ENCODE measurements at regions not wholly inside any gene's neighbourhood (a gene's known extent, or its start where the extent isn't known, plus 50 kb on each side); places are given as distances from the start of the nearest gene placed in this dataset.

DNA sequence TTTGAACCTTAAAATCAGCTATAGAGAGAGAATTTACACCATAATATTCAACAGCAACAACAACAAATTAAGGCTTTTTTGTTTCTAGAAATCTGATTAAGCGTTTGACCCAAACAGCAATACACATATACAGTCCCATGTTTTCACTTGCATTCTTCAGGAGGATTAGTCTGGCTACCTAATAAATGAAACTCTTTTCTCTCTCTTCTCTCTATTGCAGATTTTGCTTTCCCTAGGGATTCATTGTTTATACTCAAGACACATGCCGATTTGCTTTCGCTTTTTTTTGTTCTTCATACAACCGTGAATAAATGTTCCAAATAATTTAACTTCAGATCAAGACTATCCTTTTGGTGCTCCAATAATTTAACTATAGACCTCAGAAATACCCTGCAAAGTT, 162.4 kb upstream of the PTBP2 start:
- TF ChIP-seq POLR2AphosphoS5 (IDR thresholded peaks at IDR 0.05; ENCODE audit: insufficient read depth, low read depth, low read length) (no peak), EZH2 (IDR thresholded peaks at IDR 0.05; ENCODE audit: borderline replicate concordance, low read depth, low read length, severe bottlenecking) (no peak), POLR2A (IDR thresholded peaks at IDR 0.05; ENCODE audit: low read depth, low read length) (no peak), JUN (IDR thresholded peaks at IDR 0.05; ENCODE audit: borderline replicate concordance, insufficient read depth, insufficient read length, low read depth) (no peak), MYC (IDR thresholded peaks at IDR 0.05; ENCODE audit: low read depth, low read length) (no peak), GATA2 (IDR thresholded peaks at IDR 0.05; ENCODE audit: insufficient read depth, insufficient read length, low read depth, low read length) (no peak), FOS (IDR thresholded peaks at IDR 0.05; ENCODE audit: borderline replicate concordance, insufficient read depth, low read length) (no peak)
- TF ChIP-seq, protein P1, sequence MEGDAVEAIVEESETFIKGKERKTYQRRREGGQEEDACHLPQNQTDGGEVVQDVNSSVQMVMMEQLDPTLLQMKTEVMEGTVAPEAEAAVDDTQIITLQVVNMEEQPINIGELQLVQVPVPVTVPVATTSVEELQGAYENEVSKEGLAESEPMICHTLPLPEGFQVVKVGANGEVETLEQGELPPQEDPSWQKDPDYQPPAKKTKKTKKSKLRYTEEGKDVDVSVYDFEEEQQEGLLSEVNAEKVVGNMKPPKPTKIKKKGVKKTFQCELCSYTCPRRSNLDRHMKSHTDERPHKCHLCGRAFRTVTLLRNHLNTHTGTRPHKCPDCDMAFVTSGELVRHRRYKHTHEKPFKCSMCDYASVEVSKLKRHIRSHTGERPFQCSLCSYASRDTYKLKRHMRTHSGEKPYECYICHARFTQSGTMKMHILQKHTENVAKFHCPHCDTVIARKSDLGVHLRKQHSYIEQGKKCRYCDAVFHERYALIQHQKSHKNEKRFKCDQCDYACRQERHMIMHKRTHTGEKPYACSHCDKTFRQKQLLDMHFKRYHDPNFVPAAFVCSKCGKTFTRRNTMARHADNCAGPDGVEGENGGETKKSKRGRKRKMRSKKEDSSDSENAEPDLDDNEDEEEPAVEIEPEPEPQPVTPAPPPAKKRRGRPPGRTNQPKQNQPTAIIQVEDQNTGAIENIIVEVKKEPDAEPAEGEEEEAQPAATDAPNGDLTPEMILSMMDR (IDR thresholded peaks at IDR 0.05; ENCODE audit: extremely low read depth in 1 of 2, insufficient read depth in 1 of 2, low read depth in 1 of 2, low read length in 2 of 2): no peak
- TF ChIP-seq, protein P2, sequence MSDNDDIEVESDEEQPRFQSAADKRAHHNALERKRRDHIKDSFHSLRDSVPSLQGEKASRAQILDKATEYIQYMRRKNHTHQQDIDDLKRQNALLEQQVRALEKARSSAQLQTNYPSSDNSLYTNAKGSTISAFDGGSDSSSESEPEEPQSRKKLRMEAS (IDR thresholded peaks at IDR 0.05; ENCODE audit: insufficient read depth, insufficient read length): no peak

Measured in endothelial cell of umbilical vein (primary cell).